Hematopoietic multipotent progenitor cell treated with erythropoietin and hydrocortisone succinate and interleukin-3 and kit ligand, for 15 days (in vitro differentiated cells): ENCODE measurements at regions not wholly inside any gene's neighbourhood (a gene's known extent, or its start where the extent isn't known, plus 50 kb on each side); places are given as distances from the start of the nearest gene placed in this dataset.

ENCODE experiments used
- DNase-seq: peaks from one replicate; pipeline ENCODE4 v3.0.0-alpha.2; 2015; ENCODE audit warnings: low spot score

- DNase-seq, result no peak
Measured at GRCh38 chr5:125384071-125384470, 637.6 kb upstream of the ZNF608 start.

- DNase-seq, result no peak
Measured at GRCh38 chr5:125390326-125390725, 643.9 kb upstream of the ZNF608 start.

- no peak for DNase-seq
Measured at GRCh38 chr5:125393221-125393815, 646.9 kb upstream of the ZNF608 start.

- no peak for DNase-seq
Measured at GRCh38 chr5:125394661-125395280, 648.3 kb upstream of the ZNF608 start.

- DNase-seq, result no peak
Measured at GRCh38 chr5:125396462-125396861, 650.0 kb upstream of the ZNF608 start.

GRCh38 chr5:125398466-125398865 is 652.0 kb upstream of the ZNF608 start:
- DNase-seq, result no peak

- DNase-seq, result no peak
Measured at GRCh38 chr5:125399885-125400284, 653.4 kb upstream of the ZNF608 start.

GRCh38 chr5:125401724-125402622 is 655.5 kb upstream of the ZNF608 start:
- DNase-seq, result no peak

GRCh38 chr5:125402787-125403186 is 656.3 kb upstream of the ZNF608 start:
- no peak for DNase-seq

- no peak for DNase-seq
Measured at GRCh38 chr5:125404056-125404455, 657.6 kb upstream of the ZNF608 start.

GRCh38 chr5:125408448-125409233 is 662.2 kb upstream of the ZNF608 start:
- no peak for DNase-seq

GRCh38 chr5:125409234-125409860 is 662.9 kb upstream of the ZNF608 start:
- no peak for DNase-seq

GRCh38 chr5:125409861-125410536 is 663.6 kb upstream of the ZNF608 start:
- DNase-seq, result no peak

GRCh38 chr5:125410537-125411070 is 664.2 kb upstream of the ZNF608 start:
- no peak for DNase-seq

GRCh38 chr5:125411071-125411743 is 664.8 kb upstream of the ZNF608 start:
- DNase-seq, result no peak

- no peak for DNase-seq
Measured at GRCh38 chr5:125411744-125412560, 665.5 kb upstream of the ZNF608 start.

- no peak for DNase-seq
Measured at GRCh38 chr5:125412561-125413495, 666.4 kb upstream of the ZNF608 start.
